ENCODE measurements at regions not wholly inside any gene's neighbourhood (a gene's known extent, or its start where the extent isn't known, plus 50 kb on each side); places are given as distances from the start of the nearest gene placed in this dataset.

DNA sequence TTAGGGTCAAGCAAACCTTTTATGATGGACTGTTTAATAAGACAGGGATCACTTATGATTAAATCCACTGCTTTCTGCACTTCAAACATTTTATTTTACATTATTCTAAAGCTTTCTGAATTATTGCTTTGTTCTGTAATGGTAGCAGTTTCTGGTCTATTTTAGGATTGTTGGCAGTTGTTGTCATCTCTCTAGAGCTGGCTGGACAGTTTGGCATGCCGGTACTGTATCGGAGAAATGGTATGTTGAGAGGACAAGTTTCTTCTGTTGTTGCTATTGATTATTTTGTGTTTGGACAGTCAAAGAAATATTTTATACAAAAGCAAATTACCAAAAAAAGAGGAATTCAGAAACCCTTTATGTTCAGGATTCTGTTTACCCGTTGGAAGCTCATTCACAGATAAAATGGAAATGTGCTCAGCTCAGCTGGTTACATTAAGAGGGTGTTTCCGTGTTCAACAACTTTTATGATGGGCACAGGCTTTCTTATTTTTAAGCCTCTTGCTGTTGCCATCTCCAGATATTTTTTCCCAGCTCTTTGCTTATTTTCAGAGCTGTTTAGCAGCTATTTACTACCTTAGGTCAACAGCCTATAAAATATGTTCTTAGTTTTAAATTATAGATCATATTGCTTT lies 214.6 kb upstream of the IGFBP7 start:
- no TSS peak for BruUV-seq (replicated peaks)
- H3K4me3 Mint-ChIP-seq (ENCODE audit: low read depth, unreplicated experiment) = no peak overlapping the region
- TF ChIP-seq CTCF (IDR thresholded peaks at IDR 0.05; ENCODE audit: unreplicated experiment) = no peak
- H3K9me3 Mint-ChIP-seq (ENCODE audit: low read depth, unreplicated experiment) = no peaks in the 10 kb centered on the region
- no peak for DNase-seq
- CTCF ChIA-PET = no interaction called here
- no peaks in the 10 kb centered on the region for H3K27me3 Mint-ChIP-seq (ENCODE audit: unreplicated experiment)
- no peaks in the 10 kb centered on the region for H3K36me3 Mint-ChIP-seq (ENCODE audit: insufficient read depth, unreplicated experiment)
- intact Hi-C loops (cut with micrococcal nuclease; ENCODE audit: unreplicated experiment) = no loop called here
- no peaks in the 10 kb centered on the region for H3K4me1 Mint-ChIP-seq (ENCODE audit: low read depth, unreplicated experiment)
- no peak overlapping the region for H3K27ac Mint-ChIP-seq (ENCODE audit: unreplicated experiment)

GRCh38 chr4:57320849-57321248 lies 210.7 kb upstream of the IGFBP7 start:
- no peak for TF ChIP-seq CTCF (IDR thresholded peaks at IDR 0.05; ENCODE audit: unreplicated experiment)
- H3K9me3 Mint-ChIP-seq (ENCODE audit: low read depth, unreplicated experiment) = no peaks in the 10 kb centered on the region
- H3K4me1 Mint-ChIP-seq (ENCODE audit: low read depth, unreplicated experiment) = no peaks in the 10 kb centered on the region
- H3K27me3 Mint-ChIP-seq (ENCODE audit: unreplicated experiment) = no peaks in the 10 kb centered on the region
- no peak overlapping the region for H3K4me3 Mint-ChIP-seq (ENCODE audit: low read depth, unreplicated experiment)
- intact Hi-C loops (cut with micrococcal nuclease; ENCODE audit: unreplicated experiment) = no loop called here
- CTCF ChIA-PET = no interaction called here
- H3K27ac Mint-ChIP-seq (ENCODE audit: unreplicated experiment) = no peak overlapping the region
- no peak for DNase-seq
- BruUV-seq (replicated peaks) = no TSS peak
- no peaks in the 10 kb centered on the region for H3K36me3 Mint-ChIP-seq (ENCODE audit: insufficient read depth, unreplicated experiment)

GRCh38 chr4:57320217-57320616 lies 210.0 kb upstream of the IGFBP7 start:
- intact Hi-C loops (cut with micrococcal nuclease; ENCODE audit: unreplicated experiment) = no loop called here
- no peak overlapping the region for H3K27ac Mint-ChIP-seq (ENCODE audit: unreplicated experiment)
- no peaks in the 10 kb centered on the region for H3K9me3 Mint-ChIP-seq (ENCODE audit: low read depth, unreplicated experiment)
- no peak for TF ChIP-seq CTCF (IDR thresholded peaks at IDR 0.05; ENCODE audit: unreplicated experiment)
- no TSS peak for BruUV-seq (replicated peaks)
- H3K4me3 Mint-ChIP-seq (ENCODE audit: low read depth, unreplicated experiment) = no peak overlapping the region
- CTCF ChIA-PET = no interaction called here
- no peaks in the 10 kb centered on the region for H3K27me3 Mint-ChIP-seq (ENCODE audit: unreplicated experiment)
- no peaks in the 10 kb centered on the region for H3K36me3 Mint-ChIP-seq (ENCODE audit: insufficient read depth, unreplicated experiment)
- DNase-seq = no peak
- H3K4me1 Mint-ChIP-seq (ENCODE audit: low read depth, unreplicated experiment) = no peaks in the 10 kb centered on the region

DNA sequence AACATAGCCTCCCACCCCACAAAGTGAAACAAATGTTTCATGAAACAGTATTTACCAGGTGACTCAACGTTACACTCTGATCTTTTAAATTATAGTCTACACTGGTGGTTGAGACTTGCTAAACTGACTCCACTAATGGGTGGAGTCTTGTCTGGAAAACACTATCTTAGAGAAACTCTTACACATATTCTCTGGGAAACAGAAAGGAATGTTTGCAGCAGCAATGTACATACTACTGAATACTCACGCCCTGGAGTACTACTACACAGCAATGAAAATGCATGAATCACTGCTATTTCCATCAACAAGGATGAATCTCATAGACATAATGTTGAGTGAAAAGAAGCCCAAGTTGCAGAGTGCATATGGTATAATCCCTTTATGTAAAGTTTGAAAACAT lies 208.5 kb upstream of the IGFBP7 start:
- H3K36me3 Mint-ChIP-seq (ENCODE audit: insufficient read depth, unreplicated experiment) = no peaks in the 10 kb centered on the region
- H3K4me3 Mint-ChIP-seq (ENCODE audit: low read depth, unreplicated experiment) = no peak overlapping the region
- intact Hi-C loops (cut with micrococcal nuclease; ENCODE audit: unreplicated experiment) = no loop called here
- H3K27me3 Mint-ChIP-seq (ENCODE audit: unreplicated experiment) = no peaks in the 10 kb centered on the region
- no peaks in the 10 kb centered on the region for H3K9me3 Mint-ChIP-seq (ENCODE audit: low read depth, unreplicated experiment)
- no TSS peak for BruUV-seq (replicated peaks)
- no peak for DNase-seq
- H3K27ac Mint-ChIP-seq (ENCODE audit: unreplicated experiment) = no peak overlapping the region
- CTCF ChIA-PET = no interaction called here
- H3K4me1 Mint-ChIP-seq (ENCODE audit: low read depth, unreplicated experiment) = no peaks in the 10 kb centered on the region
- TF ChIP-seq CTCF (IDR thresholded peaks at IDR 0.05; ENCODE audit: unreplicated experiment) = no peak

Data from Calu3 (cell line).